Retinal pigment epithelial cell (primary cell): ENCODE measurements at regions not wholly inside any gene's neighbourhood (a gene's known extent, or its start where the extent isn't known, plus 50 kb on each side); places are given as distances from the start of the nearest gene placed in this dataset.

Experiments used
- DNase-seq: peaks from one replicate; pipeline ENCODE4 v3.0.0-alpha.2; 2010; ENCODE audit warnings: low read depth
- H3K4me3 ChIP-seq: 2 replicates; pipeline ENCODE4 v1.5.1; 2011; ENCODE audit warnings: mild to moderate bottlenecking, low read length, control low read depth, moderate library complexity
- TF ChIP-seq, protein P1 (sequence below): conservative IDR thresholded peaks from 2 replicates; pipeline ENCODE4 v1.5.1; 2011; ENCODE audit warnings: low read depth, low read length, control low read depth, inconsistent platforms

DNA sequence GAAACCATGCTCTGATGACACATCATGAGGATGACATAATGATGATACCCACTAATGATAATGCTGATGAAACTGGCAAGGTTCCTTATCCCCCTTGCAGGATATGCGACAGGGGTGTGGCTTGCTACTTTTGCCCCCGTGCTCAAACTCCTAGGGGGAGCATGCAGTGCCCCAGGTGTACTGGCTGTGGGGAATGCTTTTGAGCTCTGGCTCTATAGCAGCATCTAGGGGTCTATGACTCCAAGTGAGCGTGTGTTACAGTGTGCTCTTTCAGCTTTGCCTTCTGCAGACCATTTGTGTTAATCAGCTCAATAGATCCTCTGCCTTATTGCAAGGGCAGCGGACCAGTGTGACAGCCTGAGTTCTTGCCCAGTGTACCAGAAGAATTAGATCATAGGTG, 1239.5 kb downstream of the SI start:
- no peak for DNase-seq
- no peak overlapping the region for H3K4me3 ChIP-seq
- TF ChIP-seq, protein P1, sequence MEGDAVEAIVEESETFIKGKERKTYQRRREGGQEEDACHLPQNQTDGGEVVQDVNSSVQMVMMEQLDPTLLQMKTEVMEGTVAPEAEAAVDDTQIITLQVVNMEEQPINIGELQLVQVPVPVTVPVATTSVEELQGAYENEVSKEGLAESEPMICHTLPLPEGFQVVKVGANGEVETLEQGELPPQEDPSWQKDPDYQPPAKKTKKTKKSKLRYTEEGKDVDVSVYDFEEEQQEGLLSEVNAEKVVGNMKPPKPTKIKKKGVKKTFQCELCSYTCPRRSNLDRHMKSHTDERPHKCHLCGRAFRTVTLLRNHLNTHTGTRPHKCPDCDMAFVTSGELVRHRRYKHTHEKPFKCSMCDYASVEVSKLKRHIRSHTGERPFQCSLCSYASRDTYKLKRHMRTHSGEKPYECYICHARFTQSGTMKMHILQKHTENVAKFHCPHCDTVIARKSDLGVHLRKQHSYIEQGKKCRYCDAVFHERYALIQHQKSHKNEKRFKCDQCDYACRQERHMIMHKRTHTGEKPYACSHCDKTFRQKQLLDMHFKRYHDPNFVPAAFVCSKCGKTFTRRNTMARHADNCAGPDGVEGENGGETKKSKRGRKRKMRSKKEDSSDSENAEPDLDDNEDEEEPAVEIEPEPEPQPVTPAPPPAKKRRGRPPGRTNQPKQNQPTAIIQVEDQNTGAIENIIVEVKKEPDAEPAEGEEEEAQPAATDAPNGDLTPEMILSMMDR: no peak

- TF ChIP-seq, protein P1: no peak
- no peak for DNase-seq
- no peak overlapping the region for H3K4me3 ChIP-seq
Measured at GRCh38 chr3:163832547-163832946, 1245.7 kb downstream of the SI start.

- no peak for DNase-seq
- no peak overlapping the region for H3K4me3 ChIP-seq
- TF ChIP-seq, protein P1: no peak
Measured at GRCh38 chr3:163821841-163822240, 1256.5 kb downstream of the SI start.

GRCh38 chr3:163817015-163817414, 1261.3 kb downstream of the SI start:
- TF ChIP-seq, protein P1: no peak
- no peak for DNase-seq
- no peak overlapping the region for H3K4me3 ChIP-seq

GRCh38 chr3:163813935-163814334, 1264.4 kb downstream of the SI start:
- no peak overlapping the region for H3K4me3 ChIP-seq
- TF ChIP-seq, protein P1: no peak
- DNase-seq: no peak

- TF ChIP-seq, protein P1: no peak
- DNase-seq: no peak
- no peak overlapping the region for H3K4me3 ChIP-seq
Measured at GRCh38 chr3:163812006-163812405, 1266.3 kb downstream of the SI start.

- no peak for DNase-seq
- TF ChIP-seq, protein P1: no peak
- no peak overlapping the region for H3K4me3 ChIP-seq
Measured at GRCh38 chr3:163809540-163809993, 1268.7 kb downstream of the SI start.
